Epithelial cell of esophagus (primary cell): ENCODE measurements at regions not wholly inside any gene's neighbourhood (a gene's known extent, or its start where the extent isn't known, plus 50 kb on each side); places are given as distances from the start of the nearest gene placed in this dataset.

ENCODE experiments used
- DNase-seq: peaks from one replicate; pipeline ENCODE4 v3.0.0; 2010; ENCODE audit warnings: low read depth
- H3K4me3 ChIP-seq: 2 replicates; pipeline ENCODE4 v1.5.1; 2011; ENCODE audit warnings: mild to moderate bottlenecking, low read length, control low read depth
- TF ChIP-seq, protein P1 (sequence below): IDR thresholded peaks from 2 replicates; pipeline ENCODE4 v1.5.1; 2011; ENCODE audit warnings: low read depth, mild to moderate bottlenecking, low read length, control low read depth, inconsistent platforms; ENCODE audit not compliant: insufficient read depth; ENCODE audit errors: missing control alignments

DNA sequence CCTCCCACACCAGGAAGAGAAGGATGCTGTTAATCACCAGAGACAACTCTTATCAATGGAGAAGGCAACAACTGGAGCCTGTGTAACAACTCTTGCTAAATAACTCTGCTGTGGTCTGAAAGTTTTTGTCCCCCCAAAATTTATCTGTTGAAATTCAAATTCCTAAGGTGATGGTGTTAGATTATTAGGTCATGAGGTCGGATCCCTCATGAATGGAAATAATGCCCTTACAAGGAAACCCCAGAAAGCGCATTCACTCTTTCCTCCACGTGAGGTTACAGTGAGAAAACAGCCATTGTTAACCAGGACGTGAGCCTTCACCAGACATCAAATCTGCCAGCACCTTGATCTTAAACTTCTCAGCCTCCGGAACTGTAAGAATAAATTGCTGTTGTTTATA, 141.9 kb upstream of the CXADR start:
- no peak overlapping the region for H3K4me3 ChIP-seq
- DNase-seq: no peak
- TF ChIP-seq, protein P1, sequence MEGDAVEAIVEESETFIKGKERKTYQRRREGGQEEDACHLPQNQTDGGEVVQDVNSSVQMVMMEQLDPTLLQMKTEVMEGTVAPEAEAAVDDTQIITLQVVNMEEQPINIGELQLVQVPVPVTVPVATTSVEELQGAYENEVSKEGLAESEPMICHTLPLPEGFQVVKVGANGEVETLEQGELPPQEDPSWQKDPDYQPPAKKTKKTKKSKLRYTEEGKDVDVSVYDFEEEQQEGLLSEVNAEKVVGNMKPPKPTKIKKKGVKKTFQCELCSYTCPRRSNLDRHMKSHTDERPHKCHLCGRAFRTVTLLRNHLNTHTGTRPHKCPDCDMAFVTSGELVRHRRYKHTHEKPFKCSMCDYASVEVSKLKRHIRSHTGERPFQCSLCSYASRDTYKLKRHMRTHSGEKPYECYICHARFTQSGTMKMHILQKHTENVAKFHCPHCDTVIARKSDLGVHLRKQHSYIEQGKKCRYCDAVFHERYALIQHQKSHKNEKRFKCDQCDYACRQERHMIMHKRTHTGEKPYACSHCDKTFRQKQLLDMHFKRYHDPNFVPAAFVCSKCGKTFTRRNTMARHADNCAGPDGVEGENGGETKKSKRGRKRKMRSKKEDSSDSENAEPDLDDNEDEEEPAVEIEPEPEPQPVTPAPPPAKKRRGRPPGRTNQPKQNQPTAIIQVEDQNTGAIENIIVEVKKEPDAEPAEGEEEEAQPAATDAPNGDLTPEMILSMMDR: no peak

DNA sequence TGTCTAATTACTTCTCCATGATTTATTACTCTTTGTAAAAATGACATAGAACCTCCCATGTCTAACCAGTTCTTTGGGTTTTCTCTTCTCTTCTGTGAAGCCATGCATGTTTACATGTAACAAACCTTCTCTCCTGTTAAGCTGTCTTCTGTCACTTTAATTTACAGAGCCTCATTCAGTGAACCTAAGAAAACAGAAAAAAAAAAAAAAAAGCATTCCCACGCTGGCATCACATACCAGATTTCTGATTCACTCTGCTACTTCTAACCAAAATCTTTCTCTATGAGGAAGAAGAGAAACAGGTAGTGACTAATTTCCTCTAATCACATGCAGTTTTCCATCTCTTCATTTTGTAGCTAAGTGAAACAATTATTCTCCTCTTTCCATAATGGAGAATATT, 141.4 kb upstream of the CXADR start:
- peak; percentile 81 for DNase-seq
- TF ChIP-seq, protein P1: no peak
- no peak overlapping the region for H3K4me3 ChIP-seq

DNA sequence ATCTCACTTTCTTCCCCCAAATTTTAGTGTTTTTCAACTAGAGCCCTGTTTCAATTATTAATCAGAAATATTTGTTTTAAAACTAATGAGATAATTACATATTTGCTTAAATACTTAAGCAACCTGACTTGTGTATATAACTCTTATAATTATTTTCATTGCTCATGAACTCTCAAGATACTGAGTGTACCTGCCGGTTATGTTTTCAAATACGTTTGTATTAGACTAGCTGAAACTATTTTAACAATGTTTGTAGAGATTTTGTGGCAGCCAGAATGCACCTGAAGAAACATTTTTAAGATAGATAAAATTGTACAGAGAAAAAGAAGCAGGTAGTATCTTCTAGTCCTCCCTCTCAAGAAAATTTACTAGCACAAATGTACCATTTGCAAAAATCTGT, 140.6 kb upstream of the CXADR start:
- TF ChIP-seq, protein P1: no peak
- H3K4me3 ChIP-seq: no peak overlapping the region
- no peak for DNase-seq

DNA sequence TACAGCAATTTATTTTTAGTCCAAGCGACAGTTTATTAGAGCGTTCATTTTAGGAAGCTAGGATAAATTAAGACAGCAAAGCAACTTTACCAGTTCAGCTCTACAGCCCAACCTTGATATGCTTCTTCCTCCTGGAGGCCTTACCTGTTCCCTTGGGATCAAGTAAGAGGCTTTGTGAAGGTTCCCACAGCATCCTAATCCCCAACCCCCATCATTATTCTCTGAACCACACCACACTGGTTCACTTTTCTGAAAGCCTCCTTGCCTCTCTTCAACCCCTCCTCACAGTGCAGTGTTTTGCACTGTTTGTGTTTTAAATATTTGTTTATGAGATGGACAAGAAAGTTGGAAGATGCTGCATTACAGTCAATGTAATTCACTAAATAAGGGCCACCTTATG, 126.3 kb upstream of the CXADR start:
- no peak for DNase-seq
- TF ChIP-seq, protein P1: peak; percentile 3
- no peak overlapping the region for H3K4me3 ChIP-seq

DNA sequence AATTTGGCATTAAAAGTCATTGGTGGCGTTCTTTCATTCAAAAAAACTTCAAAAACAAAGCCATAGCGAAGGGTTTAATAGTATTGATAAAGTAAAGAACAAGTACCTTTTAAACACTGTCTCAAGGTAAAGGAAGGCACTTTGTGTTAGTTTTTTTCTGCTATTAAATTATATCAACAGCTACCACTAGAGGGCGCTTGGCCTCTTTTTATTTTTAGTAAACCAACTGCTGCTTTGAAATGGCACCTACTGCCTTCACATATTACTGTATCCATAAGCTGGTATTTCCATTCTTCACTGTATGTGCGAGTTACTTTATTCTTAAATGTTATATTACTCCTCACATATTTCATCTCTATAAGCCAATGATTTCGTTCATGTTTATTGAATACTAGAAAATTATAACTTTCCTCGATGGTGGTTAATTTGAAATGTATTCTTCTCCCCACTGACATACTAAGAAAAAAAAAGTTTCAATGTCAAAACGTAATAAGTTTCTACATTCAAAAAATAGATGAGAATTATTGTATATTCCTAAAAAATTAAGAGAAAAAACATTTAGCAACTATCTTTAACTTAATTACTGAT, 125.7 kb upstream of the CXADR start:
- peak; percentile 70 for DNase-seq
- no peak overlapping the region for H3K4me3 ChIP-seq
- TF ChIP-seq, protein P1: peak; percentile 60

DNA sequence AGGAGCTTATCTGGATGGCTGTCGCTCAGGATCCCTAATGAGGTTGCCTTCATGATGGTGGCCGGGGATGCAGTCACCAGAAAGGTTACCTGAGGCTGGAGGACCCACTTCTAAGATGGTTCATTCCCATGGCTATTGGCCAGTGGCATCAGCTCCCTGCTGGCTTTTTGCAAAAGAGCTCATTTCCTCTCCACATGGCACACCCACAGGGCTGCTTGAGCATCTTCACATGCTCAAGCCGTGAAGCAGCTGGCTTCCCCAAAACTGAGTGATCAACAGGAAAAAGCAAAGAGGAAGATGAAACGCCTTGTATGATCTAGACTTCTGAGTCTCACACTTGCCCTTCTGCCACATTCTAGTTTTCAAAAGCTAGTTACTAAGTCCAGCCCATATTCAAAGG, 124.6 kb upstream of the CXADR start:
- DNase-seq: no peak
- no peak overlapping the region for H3K4me3 ChIP-seq
- TF ChIP-seq, protein P1: no peak

DNA sequence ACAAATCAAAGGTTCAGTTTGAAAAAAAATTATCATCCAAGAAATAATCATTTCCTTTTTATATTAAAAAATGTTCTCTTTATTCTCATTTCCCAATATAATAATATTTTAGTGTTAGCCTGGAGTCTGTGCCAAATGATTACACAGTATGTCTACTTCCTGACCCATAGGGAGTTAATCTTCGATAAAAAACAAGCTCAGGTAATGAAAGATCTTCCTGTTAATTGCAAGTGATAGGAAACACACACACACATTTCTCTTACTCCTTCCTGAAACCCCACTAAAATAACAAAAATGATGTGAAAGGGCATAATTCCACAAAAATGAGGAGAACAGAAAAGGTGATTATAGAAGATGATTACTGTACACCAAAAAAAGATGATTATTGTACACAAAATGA, 123.5 kb upstream of the CXADR start:
- TF ChIP-seq, protein P1: no peak
- no peak for DNase-seq
- H3K4me3 ChIP-seq: no peak overlapping the region
